AG09319 (cell line): ENCODE measurements at regions not wholly inside any gene's neighbourhood (a gene's known extent, or its start where the extent isn't known, plus 50 kb on each side); places are given as distances from the start of the nearest gene placed in this dataset.

Experiments
- DNase-seq: peaks from one replicate; pipeline ENCODE4 v3.0.0-alpha.2; 2010; ENCODE audit warnings: low read depth; ENCODE audit errors: extremely low read depth
- TF ChIP-seq, protein P1 (sequence below): IDR thresholded peaks from 2 replicates; pipeline ENCODE4 v1.5.1; 2011; ENCODE audit warnings: low read depth, mild to moderate bottlenecking, inconsistent platforms, low read length, moderate library complexity

DNA sequence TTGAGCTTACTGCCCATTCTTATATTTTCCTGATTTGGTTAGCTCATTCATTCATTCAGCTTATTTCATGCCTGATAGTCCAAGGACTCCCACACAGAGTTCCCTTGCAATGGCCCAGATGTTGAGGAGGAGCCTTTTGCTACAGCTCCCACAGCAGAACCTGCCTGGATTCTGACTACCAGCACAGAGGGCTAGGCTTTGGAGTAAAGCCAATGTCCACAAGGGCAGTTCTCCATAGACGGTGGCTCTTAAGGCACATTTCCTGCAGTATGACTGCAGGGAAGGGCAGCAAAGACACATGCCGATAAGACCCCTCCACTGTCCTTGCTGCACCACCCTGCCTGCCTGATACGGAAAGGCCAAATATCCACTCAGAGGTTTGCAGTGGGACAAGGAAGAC, 112.3 kb upstream of the SYNDIG1 start:
- TF ChIP-seq, protein P1, sequence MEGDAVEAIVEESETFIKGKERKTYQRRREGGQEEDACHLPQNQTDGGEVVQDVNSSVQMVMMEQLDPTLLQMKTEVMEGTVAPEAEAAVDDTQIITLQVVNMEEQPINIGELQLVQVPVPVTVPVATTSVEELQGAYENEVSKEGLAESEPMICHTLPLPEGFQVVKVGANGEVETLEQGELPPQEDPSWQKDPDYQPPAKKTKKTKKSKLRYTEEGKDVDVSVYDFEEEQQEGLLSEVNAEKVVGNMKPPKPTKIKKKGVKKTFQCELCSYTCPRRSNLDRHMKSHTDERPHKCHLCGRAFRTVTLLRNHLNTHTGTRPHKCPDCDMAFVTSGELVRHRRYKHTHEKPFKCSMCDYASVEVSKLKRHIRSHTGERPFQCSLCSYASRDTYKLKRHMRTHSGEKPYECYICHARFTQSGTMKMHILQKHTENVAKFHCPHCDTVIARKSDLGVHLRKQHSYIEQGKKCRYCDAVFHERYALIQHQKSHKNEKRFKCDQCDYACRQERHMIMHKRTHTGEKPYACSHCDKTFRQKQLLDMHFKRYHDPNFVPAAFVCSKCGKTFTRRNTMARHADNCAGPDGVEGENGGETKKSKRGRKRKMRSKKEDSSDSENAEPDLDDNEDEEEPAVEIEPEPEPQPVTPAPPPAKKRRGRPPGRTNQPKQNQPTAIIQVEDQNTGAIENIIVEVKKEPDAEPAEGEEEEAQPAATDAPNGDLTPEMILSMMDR = no peak
- DNase-seq = no peak

DNA sequence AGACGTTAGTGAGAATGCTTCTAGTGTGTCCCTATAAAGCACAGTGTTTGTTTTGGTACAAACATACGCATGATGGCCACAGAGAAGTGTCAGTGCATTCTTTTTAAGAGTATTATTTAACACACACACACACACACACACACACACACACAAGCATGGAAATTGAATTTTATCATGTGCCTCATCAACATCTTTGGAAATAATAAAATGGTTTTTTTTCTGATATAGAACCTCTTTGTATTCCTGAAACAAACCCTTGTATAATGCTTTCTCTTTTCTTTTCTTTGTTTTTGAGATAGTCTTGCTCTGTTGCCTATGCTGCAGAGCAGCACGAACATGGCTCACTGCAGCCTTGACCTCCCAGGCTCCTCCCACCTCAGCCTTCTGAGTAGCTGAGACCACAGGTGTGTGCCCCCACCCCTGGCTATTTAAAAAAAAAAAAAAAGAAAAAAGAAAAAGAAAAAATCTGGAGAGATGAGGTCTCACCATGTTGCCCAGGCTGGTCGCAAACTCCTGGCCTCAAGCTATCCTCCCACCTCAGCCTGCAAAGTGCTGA, 116.2 kb upstream of the SYNDIG1 start:
- TF ChIP-seq, protein P1 = no peak

DNA sequence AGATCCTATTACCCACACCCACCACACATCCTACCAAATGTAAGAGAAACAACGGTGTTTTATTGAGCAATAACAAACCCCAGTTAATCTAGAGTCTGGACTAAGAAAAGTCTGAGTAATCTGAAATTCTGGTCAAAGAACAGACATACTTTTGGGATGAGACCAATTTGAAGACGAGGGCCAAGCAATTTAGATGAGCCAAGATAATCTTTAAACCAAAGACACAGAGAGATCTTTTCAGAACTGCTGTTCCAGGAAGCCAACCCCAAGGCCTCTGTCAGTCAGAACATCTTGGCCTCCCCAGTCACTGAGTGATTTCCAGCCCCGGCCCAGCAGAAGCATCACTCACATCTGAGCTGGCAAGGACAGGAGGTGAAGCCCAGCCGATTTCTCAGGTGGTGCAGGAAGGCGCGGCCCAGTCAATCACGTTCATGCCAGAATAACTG, 118.5 kb upstream of the SYNDIG1 start:
- TF ChIP-seq, protein P1 = no peak
- DNase-seq = no peak

More for the DNA sequence above, 116.2 kb upstream of the SYNDIG1 start:
- DNase-seq = no peak

DNA sequence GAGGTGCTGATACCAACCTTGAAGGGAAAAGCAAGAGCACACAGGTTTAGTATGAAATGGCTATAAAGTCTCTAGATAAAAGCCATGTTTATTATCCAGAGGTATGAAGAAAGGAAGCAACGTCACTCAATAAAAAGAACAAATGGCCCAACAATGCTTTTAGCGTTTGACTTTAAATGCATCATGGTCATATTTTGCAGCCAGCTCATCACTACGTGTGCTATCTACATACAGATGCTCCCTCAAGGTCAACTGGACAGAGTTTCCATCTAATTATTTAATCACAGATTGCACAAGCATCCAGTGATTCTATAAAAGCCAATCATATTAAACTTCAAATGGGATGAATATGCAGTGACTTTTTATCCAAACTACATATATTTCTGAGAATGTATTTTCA, 127.6 kb upstream of the SYNDIG1 start:
- TF ChIP-seq, protein P1 = no peak
- DNase-seq = no peak

DNA sequence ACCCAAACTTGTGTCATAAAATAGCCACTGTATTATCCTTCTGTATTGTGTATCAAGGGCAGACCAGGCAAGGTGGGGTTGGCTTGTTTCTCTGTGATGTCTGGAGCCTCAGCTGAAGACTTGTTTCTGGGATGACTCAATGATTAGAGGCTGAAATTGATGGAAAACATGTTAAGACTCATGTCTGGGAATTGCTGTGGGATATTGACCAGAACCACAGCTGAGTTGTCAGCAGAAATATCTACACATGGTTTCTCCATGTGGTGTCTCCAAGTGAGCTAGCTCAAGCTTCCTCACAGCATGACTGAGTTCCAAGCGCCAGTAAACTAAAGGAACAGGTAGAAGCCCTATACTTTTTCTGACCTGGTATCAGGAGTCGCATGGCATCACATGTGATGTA, 128.5 kb upstream of the SYNDIG1 start:
- DNase-seq = no peak
- TF ChIP-seq, protein P1 = no peak

DNA sequence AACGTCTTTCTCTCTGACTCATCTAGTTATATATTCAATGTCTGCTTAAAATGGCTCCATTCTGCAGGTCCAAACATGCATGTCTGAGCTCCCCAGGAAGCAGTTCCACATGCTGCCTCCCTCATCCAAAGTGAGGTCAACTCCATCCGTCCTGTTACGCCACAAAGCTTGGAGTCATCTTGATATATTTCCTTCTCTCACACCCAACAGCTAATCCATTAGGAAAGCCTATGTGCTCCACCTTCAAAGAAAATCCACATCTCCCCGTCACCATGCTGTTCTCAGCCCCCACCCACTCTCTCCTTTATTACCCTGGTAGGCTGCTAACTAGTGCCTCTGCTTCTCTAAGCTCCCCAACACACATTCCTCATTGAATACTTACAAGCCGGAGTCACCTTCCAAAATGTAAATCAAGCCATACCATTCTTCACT, 130.2 kb upstream of the SYNDIG1 start:
- TF ChIP-seq, protein P1 = no peak
- no peak for DNase-seq

DNA sequence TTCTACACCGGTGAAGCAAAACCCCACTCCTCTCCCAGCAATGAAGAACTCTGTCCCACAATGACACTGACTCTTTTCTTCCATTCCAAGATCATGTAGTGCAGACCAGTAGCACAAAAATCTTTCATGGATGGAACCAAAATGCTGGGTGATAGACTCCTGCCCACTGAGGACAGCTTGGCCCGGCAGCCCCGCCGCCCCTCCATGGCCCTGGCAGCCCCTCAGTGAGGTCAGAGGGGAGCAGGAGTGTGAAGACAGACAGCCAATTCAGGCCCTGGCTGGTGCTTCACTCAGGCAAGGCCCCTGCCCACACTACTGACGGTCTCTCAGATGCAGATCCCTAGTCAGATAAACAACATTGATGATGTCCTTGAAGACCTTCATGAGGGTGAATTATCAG, 131.9 kb upstream of the SYNDIG1 start:
- DNase-seq = no peak
- TF ChIP-seq, protein P1 = no peak
